ENCODE measurements at regions not wholly inside any gene's neighbourhood (a gene's known extent, or its start where the extent isn't known, plus 50 kb on each side); places are given as distances from the start of the nearest gene placed in this dataset.

GRCh38 chr4:175871774-175872405, 59.8 kb upstream of the GPM6A start:
- Histone ChIP-seq H3K27ac (ENCODE audit: low read depth, low read length) (no peak overlapping the region), H4K20me1 (ENCODE audit: insufficient read depth, low read length) (no peaks in the 10 kb centered on the region), H3K4me3 (ENCODE audit: insufficient read depth, low read depth, low read length) (no peak overlapping the region), H3K4me2 (ENCODE audit: low read length) (no peak overlapping the region), H3K9ac (ENCODE audit: low read length) (no peak overlapping the region), H3K9me3 (ENCODE audit: insufficient read depth, low read depth, low read length) (no peaks in the 10 kb centered on the region), H3K4me1 (ENCODE audit: insufficient read depth, low read length) (peaks cover 4% of the 10 kb centered on the region), H2AFZ (ENCODE audit: low read depth, low read length) (no peak overlapping the region), H3K79me2 (ENCODE audit: insufficient read depth, low read length) (no peaks in the 10 kb centered on the region), H3K27me3 (ENCODE audit: insufficient read depth, low read length) (no peaks in the 10 kb centered on the region), H3K36me3 (ENCODE audit: insufficient read depth, low read length) (no peaks in the 10 kb centered on the region)
- H3K27me3 Mint-ChIP-seq (ENCODE audit: low read depth, unreplicated experiment) = no peaks in the 10 kb centered on the region
- H3K36me3 Mint-ChIP-seq (ENCODE audit: low read depth, unreplicated experiment) = no peaks in the 10 kb centered on the region
- TF ChIP-seq CTCF (IDR thresholded peaks at IDR 0.05; ENCODE audit: insufficient read depth, low read depth, low read length) = no peak
- no peak for TF ChIP-seq EZH2 (IDR thresholded peaks at IDR 0.05; ENCODE audit: insufficient read depth, low read length)
- H3K4me3 Mint-ChIP-seq (ENCODE audit: unreplicated experiment) = no peak overlapping the region
- peak; percentile 38 for DNase-seq (ENCODE audit: low read depth)
- no peak for FAIRE-seq
- no peak overlapping the region for H3K27ac Mint-ChIP-seq (ENCODE audit: unreplicated experiment)
- H3K4me1 Mint-ChIP-seq (ENCODE audit: low read depth, unreplicated experiment) = peaks cover 3% of the 10 kb centered on the region
- H3K9me3 Mint-ChIP-seq (ENCODE audit: unreplicated experiment) = peaks cover 2% of the 10 kb centered on the region

GRCh38 chr4:175873707-175874106, 61.6 kb upstream of the GPM6A start:
- no peak overlapping the region for H3K4me3 ChIP-seq (ENCODE audit: insufficient read depth, low read depth, low read length)
- H3K36me3 ChIP-seq (ENCODE audit: insufficient read depth, low read length) = no peaks in the 10 kb centered on the region
- no peak overlapping the region for H3K4me2 ChIP-seq (ENCODE audit: low read length)
- TF ChIP-seq EZH2 (IDR thresholded peaks at IDR 0.05; ENCODE audit: insufficient read depth, low read length) (no peak), CTCF (IDR thresholded peaks at IDR 0.05; ENCODE audit: insufficient read depth, low read depth, low read length) (no peak)
- no peak overlapping the region for H3K27ac ChIP-seq (ENCODE audit: low read depth, low read length)
- Mint-ChIP-seq H3K9me3 (ENCODE audit: unreplicated experiment) (peaks cover 7% of the 10 kb centered on the region), H3K4me3 (ENCODE audit: unreplicated experiment) (no peak overlapping the region), H3K4me1 (ENCODE audit: low read depth, unreplicated experiment) (peaks cover 3% of the 10 kb centered on the region), H3K27ac (ENCODE audit: unreplicated experiment) (no peak overlapping the region), H3K36me3 (ENCODE audit: low read depth, unreplicated experiment) (no peaks in the 10 kb centered on the region), H3K27me3 (ENCODE audit: low read depth, unreplicated experiment) (no peaks in the 10 kb centered on the region)
- H3K27me3 ChIP-seq (ENCODE audit: insufficient read depth, low read length) = no peaks in the 10 kb centered on the region
- no peak overlapping the region for H3K9ac ChIP-seq (ENCODE audit: low read length)
- no peaks in the 10 kb centered on the region for H3K79me2 ChIP-seq (ENCODE audit: insufficient read depth, low read length)
- DNase-seq (ENCODE audit: low read depth) = no peak
- no peaks in the 10 kb centered on the region for H3K9me3 ChIP-seq (ENCODE audit: insufficient read depth, low read depth, low read length)
- H2AFZ ChIP-seq (ENCODE audit: low read depth, low read length) = no peak overlapping the region
- H3K4me1 ChIP-seq (ENCODE audit: insufficient read depth, low read length) = peaks cover 4% of the 10 kb centered on the region
- no peaks in the 10 kb centered on the region for H4K20me1 ChIP-seq (ENCODE audit: insufficient read depth, low read length)
- FAIRE-seq = no peak

- Histone ChIP-seq H3K27ac (ENCODE audit: low read depth, low read length) (no peak overlapping the region), H2AFZ (ENCODE audit: low read depth, low read length) (no peak overlapping the region), H3K4me1 (ENCODE audit: insufficient read depth, low read length) (peaks cover 4% of the 10 kb centered on the region), H3K4me2 (ENCODE audit: low read length) (no peak overlapping the region), H4K20me1 (ENCODE audit: insufficient read depth, low read length) (no peaks in the 10 kb centered on the region), H3K9me3 (ENCODE audit: insufficient read depth, low read depth, low read length) (no peaks in the 10 kb centered on the region), H3K79me2 (ENCODE audit: insufficient read depth, low read length) (no peaks in the 10 kb centered on the region), H3K27me3 (ENCODE audit: insufficient read depth, low read length) (no peaks in the 10 kb centered on the region), H3K4me3 (ENCODE audit: insufficient read depth, low read depth, low read length) (no peak overlapping the region), H3K9ac (ENCODE audit: low read length) (no peak overlapping the region), H3K36me3 (ENCODE audit: insufficient read depth, low read length) (no peaks in the 10 kb centered on the region)
- Mint-ChIP-seq H3K4me1 (ENCODE audit: low read depth, unreplicated experiment) (peaks cover 3% of the 10 kb centered on the region), H3K36me3 (ENCODE audit: low read depth, unreplicated experiment) (no peaks in the 10 kb centered on the region), H3K27me3 (ENCODE audit: low read depth, unreplicated experiment) (no peaks in the 10 kb centered on the region), H3K27ac (ENCODE audit: unreplicated experiment) (no peak overlapping the region), H3K9me3 (ENCODE audit: unreplicated experiment) (peaks cover 8% of the 10 kb centered on the region), H3K4me3 (ENCODE audit: unreplicated experiment) (no peak overlapping the region)
- no peak for DNase-seq (ENCODE audit: low read depth)
- no peak for FAIRE-seq
- TF ChIP-seq CTCF (IDR thresholded peaks at IDR 0.05; ENCODE audit: insufficient read depth, low read depth, low read length) (no peak), EZH2 (IDR thresholded peaks at IDR 0.05; ENCODE audit: insufficient read depth, low read length) (no peak)
Observed at GRCh38 chr4:175874306-175874705, 62.2 kb upstream of the GPM6A start.
